ENCODE measurements at regions not wholly inside any gene's neighbourhood (a gene's known extent, or its start where the extent isn't known, plus 50 kb on each side); places are given as distances from the start of the nearest gene placed in this dataset.
A peak's percentile ranks its signal among the peaks of the same experiment; 100 is the strongest.
"Not testable (repeated sequence)": the region's sequence is repeated elsewhere in the genome, so short reads cannot be mapped to it uniquely, and the experiment has no call there.

- peak; percentile 9 for DNase-seq (ENCODE audit: low spot score)
Measured at GRCh38 chr4:3613967-3614730, 81.9 kb upstream of the LRPAP1 start.

- DNase-seq (ENCODE audit: low spot score), result no peak
Measured at GRCh38 chr4:3612934-3613333, 80.7 kb upstream of the LRPAP1 start.

- DNase-seq (ENCODE audit: low spot score), result no peak
Measured at GRCh38 chr4:3612281-3612680, 80.1 kb upstream of the LRPAP1 start.

GRCh38 chr4:3611778-3612177 lies 79.6 kb upstream of the LRPAP1 start:
- no peak for DNase-seq (ENCODE audit: low spot score)

GRCh38 chr4:3610851-3611250 lies 78.6 kb upstream of the LRPAP1 start:
- DNase-seq (ENCODE audit: low spot score), result not testable (repeated sequence)

GRCh38 chr4:3609905-3610304 lies 77.7 kb upstream of the LRPAP1 start:
- not testable (repeated sequence) for DNase-seq (ENCODE audit: low spot score)

- no peak for DNase-seq (ENCODE audit: low spot score)
Measured at GRCh38 chr4:3607690-3608552, 75.7 kb upstream of the LRPAP1 start.

GRCh38 chr4:3606850-3607249 lies 74.6 kb upstream of the LRPAP1 start:
- DNase-seq (ENCODE audit: low spot score), result not testable (repeated sequence)

GRCh38 chr4:3606271-3606670 lies 74.0 kb upstream of the LRPAP1 start:
- not testable (repeated sequence) for DNase-seq (ENCODE audit: low spot score)

- no peak for DNase-seq (ENCODE audit: low spot score)
Measured at GRCh38 chr4:3605491-3605890, 73.3 kb upstream of the LRPAP1 start.

GRCh38 chr4:3602886-3603645 lies 70.8 kb upstream of the LRPAP1 start:
- DNase-seq (ENCODE audit: low spot score), result not testable (repeated sequence)

- DNase-seq (ENCODE audit: low spot score), result no peak
Measured at GRCh38 chr4:3601992-3602391, 69.8 kb upstream of the LRPAP1 start.

GRCh38 chr4:3601108-3601690 lies 69.0 kb upstream of the LRPAP1 start:
- DNase-seq (ENCODE audit: low spot score), result not testable (repeated sequence)

GRCh38 chr4:3599951-3600350 lies 67.7 kb upstream of the LRPAP1 start:
- DNase-seq (ENCODE audit: low spot score), result no peak

GRCh38 chr4:3598695-3599227 lies 66.5 kb upstream of the LRPAP1 start:
- no peak for DNase-seq (ENCODE audit: low spot score)

GRCh38 chr4:3597896-3598505 lies 65.8 kb upstream of the LRPAP1 start:
- DNase-seq (ENCODE audit: low spot score), result not testable (repeated sequence)

- DNase-seq (ENCODE audit: low spot score), result not testable (repeated sequence)
Measured at GRCh38 chr4:3596957-3597733, 64.9 kb upstream of the LRPAP1 start.

GRCh38 chr4:3595627-3596291 lies 63.5 kb upstream of the LRPAP1 start:
- not testable (repeated sequence) for DNase-seq (ENCODE audit: low spot score)

GRCh38 chr4:3594751-3595150 lies 62.5 kb upstream of the LRPAP1 start:
- DNase-seq (ENCODE audit: low spot score), result not testable (repeated sequence)

All from kidney tubule cell (primary cell).